ENCODE measurements at regions not wholly inside any gene's neighbourhood (a gene's known extent, or its start where the extent isn't known, plus 50 kb on each side); places are given as distances from the start of the nearest gene placed in this dataset.

DNA sequence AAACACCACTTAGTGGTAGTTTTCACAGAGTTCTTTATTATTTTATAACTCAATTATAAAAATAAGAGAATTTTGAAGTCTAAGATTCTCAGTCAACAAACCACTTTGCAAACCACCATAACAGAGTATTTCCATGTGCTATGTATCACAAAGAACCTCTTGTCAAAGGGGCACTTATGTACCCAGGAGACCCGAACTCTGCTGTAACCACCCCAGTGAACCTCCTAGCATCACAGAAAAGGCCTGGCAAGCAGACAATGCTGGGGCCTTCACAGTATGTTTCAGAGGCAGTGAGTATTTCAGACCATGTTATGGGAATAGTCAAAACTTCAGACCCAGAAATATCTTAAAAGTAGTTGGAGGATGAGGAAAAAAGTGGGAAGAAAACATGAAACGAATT lies 714.1 kb downstream of the EFNB2 start:
- TF ChIP-seq, protein P1, sequence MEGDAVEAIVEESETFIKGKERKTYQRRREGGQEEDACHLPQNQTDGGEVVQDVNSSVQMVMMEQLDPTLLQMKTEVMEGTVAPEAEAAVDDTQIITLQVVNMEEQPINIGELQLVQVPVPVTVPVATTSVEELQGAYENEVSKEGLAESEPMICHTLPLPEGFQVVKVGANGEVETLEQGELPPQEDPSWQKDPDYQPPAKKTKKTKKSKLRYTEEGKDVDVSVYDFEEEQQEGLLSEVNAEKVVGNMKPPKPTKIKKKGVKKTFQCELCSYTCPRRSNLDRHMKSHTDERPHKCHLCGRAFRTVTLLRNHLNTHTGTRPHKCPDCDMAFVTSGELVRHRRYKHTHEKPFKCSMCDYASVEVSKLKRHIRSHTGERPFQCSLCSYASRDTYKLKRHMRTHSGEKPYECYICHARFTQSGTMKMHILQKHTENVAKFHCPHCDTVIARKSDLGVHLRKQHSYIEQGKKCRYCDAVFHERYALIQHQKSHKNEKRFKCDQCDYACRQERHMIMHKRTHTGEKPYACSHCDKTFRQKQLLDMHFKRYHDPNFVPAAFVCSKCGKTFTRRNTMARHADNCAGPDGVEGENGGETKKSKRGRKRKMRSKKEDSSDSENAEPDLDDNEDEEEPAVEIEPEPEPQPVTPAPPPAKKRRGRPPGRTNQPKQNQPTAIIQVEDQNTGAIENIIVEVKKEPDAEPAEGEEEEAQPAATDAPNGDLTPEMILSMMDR (IDR thresholded peaks at IDR 0.05 in 2 of 3, conservative IDR thresholded peaks at IDR 0.05 in 1 of 3; ENCODE audit: borderline replicate concordance in 1 of 3, insufficient read depth in 1 of 3, low read depth in 2 of 3, low read length in 2 of 3) = no peak
- no peak for TF ChIP-seq POLR2A (IDR thresholded peaks at IDR 0.05; ENCODE audit: borderline replicate concordance, extremely low read depth, insufficient read depth, insufficient read length)
- TF ChIP-seq SP1 (IDR thresholded peaks at IDR 0.05; ENCODE audit: low read depth) = no peak
- no peak for TF ChIP-seq YY1 (IDR thresholded peaks at IDR 0.05; ENCODE audit: extremely low read depth, insufficient replicate concordance, low read depth, low read length)
- no peak for TF ChIP-seq ZNF274 (IDR thresholded peaks at IDR 0.05; ENCODE audit: low read depth, low read length)
- no peak for TF ChIP-seq EGR1 (IDR thresholded peaks at IDR 0.05; ENCODE audit: low read depth)
- no peak for TF ChIP-seq POLR2AphosphoS5 (IDR thresholded peaks at IDR 0.05; ENCODE audit: low read depth, low read length)
- no peak for TF ChIP-seq SIN3A (IDR thresholded peaks at IDR 0.05; ENCODE audit: low read depth)
- no peak for TF ChIP-seq JUND (IDR thresholded peaks at IDR 0.05)
- no peak for TF ChIP-seq EZH2 (IDR thresholded peaks at IDR 0.05)
- TF ChIP-seq RAD21 (IDR thresholded peaks at IDR 0.05; ENCODE audit: low read depth) = no peak
- no peak for TF ChIP-seq CEBPB (IDR thresholded peaks at IDR 0.05; ENCODE audit: low read depth)
- TF ChIP-seq CBX3 (IDR thresholded peaks at IDR 0.05; ENCODE audit: low read depth) = no peak
- TF ChIP-seq, protein P2, sequence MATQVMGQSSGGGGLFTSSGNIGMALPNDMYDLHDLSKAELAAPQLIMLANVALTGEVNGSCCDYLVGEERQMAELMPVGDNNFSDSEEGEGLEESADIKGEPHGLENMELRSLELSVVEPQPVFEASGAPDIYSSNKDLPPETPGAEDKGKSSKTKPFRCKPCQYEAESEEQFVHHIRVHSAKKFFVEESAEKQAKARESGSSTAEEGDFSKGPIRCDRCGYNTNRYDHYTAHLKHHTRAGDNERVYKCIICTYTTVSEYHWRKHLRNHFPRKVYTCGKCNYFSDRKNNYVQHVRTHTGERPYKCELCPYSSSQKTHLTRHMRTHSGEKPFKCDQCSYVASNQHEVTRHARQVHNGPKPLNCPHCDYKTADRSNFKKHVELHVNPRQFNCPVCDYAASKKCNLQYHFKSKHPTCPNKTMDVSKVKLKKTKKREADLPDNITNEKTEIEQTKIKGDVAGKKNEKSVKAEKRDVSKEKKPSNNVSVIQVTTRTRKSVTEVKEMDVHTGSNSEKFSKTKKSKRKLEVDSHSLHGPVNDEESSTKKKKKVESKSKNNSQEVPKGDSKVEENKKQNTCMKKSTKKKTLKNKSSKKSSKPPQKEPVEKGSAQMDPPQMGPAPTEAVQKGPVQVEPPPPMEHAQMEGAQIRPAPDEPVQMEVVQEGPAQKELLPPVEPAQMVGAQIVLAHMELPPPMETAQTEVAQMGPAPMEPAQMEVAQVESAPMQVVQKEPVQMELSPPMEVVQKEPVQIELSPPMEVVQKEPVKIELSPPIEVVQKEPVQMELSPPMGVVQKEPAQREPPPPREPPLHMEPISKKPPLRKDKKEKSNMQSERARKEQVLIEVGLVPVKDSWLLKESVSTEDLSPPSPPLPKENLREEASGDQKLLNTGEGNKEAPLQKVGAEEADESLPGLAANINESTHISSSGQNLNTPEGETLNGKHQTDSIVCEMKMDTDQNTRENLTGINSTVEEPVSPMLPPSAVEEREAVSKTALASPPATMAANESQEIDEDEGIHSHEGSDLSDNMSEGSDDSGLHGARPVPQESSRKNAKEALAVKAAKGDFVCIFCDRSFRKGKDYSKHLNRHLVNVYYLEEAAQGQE (IDR thresholded peaks at IDR 0.05; ENCODE audit: low read depth) = no peak

All from HCT116 (cell line).